Epithelial cell of esophagus (primary cell): ENCODE measurements at regions not wholly inside any gene's neighbourhood (a gene's known extent, or its start where the extent isn't known, plus 50 kb on each side); places are given as distances from the start of the nearest gene placed in this dataset.
"Not testable (repeated sequence)": the region's sequence is repeated elsewhere in the genome, so short reads cannot be mapped to it uniquely, and the experiment has no call there.

Experiments
- DNase-seq: peaks from one replicate; pipeline ENCODE4 v3.0.0; 2010; ENCODE audit warnings: low read depth
- H3K4me3 ChIP-seq: 2 replicates; pipeline ENCODE4 v1.5.1; 2011; ENCODE audit warnings: mild to moderate bottlenecking, low read length, control low read depth
- CTCF ChIP-seq: IDR thresholded peaks from 2 replicates; pipeline ENCODE4 v1.5.1; 2011; ENCODE audit warnings: low read depth, mild to moderate bottlenecking, low read length, control low read depth, inconsistent platforms; ENCODE audit not compliant: insufficient read depth; ENCODE audit errors: missing control alignments

GRCh38 chr9:102237094-102237493, 498.6 kb upstream of the GRIN3A start:
- H3K4me3 ChIP-seq, result no peak overlapping the region
- no peak for TF ChIP-seq CTCF
- DNase-seq, result no peak

GRCh38 chr9:102227416-102227815, 489.0 kb upstream of the GRIN3A start:
- DNase-seq, H3K4me3 ChIP-seq: not testable (repeated sequence)

- DNase-seq, result no peak
- TF ChIP-seq CTCF, result no peak
- no peak overlapping the region for H3K4me3 ChIP-seq
These were observed 487.5 kb upstream of the GRIN3A start for GRCh38 chr9:102225841-102226441.

- DNase-seq, result peak; percentile 1
- H3K4me3 ChIP-seq, result not testable (repeated sequence)
These were observed 485.1 kb upstream of the GRIN3A start for GRCh38 chr9:102223320-102224136.

- no peak for TF ChIP-seq CTCF
- no peak for DNase-seq
- H3K4me3 ChIP-seq, result no peak overlapping the region
These were observed 470.7 kb upstream of the GRIN3A start for GRCh38 chr9:102209176-102209575.

GRCh38 chr9:102206432-102206831, 468.0 kb upstream of the GRIN3A start:
- no peak for TF ChIP-seq CTCF
- H3K4me3 ChIP-seq, result no peak overlapping the region
- no peak for DNase-seq

GRCh38 chr9:102205251-102205650, 466.8 kb upstream of the GRIN3A start:
- TF ChIP-seq CTCF, result no peak
- no peak for DNase-seq
- H3K4me3 ChIP-seq, result no peak overlapping the region

- TF ChIP-seq CTCF, result no peak
- no peak overlapping the region for H3K4me3 ChIP-seq
These were observed 463.7 kb upstream of the GRIN3A start for GRCh38 chr9:102202126-102202525.

More at GRCh38 chr9:102202126-102202525, 463.7 kb upstream of the GRIN3A start:
- DNase-seq, result no peak
